HL-60 (cell line): ENCODE measurements at regions not wholly inside any gene's neighbourhood (a gene's known extent, or its start where the extent isn't known, plus 50 kb on each side); places are given as distances from the start of the nearest gene placed in this dataset.
"Not testable (repeated sequence)": the region's sequence is repeated elsewhere in the genome, so short reads cannot be mapped to it uniquely, and the experiment has no call there.

Experiments used
- CTCF ChIP-seq: IDR thresholded peaks from one replicate; pipeline ENCODE4 v1.5.1; 2011; ENCODE audit warnings: low read length, control low read depth, inconsistent platforms; ENCODE audit not compliant: insufficient read depth
- GABPA ChIP-seq: IDR thresholded peaks from 2 replicates; pipeline ENCODE4 v1.6.1; 2012; ENCODE audit warnings: low read depth
- POLR2AphosphoS5 ChIP-seq: IDR thresholded peaks from 2 replicates; pipeline ENCODE4 v1.6.1; 2012; ENCODE audit warnings: low read depth
- REST ChIP-seq: IDR thresholded peaks from 2 replicates; pipeline ENCODE4 v1.6.1; 2012; ENCODE audit warnings: low read depth; ENCODE audit not compliant: insufficient replicate concordance

GRCh38 chr5:1635477-1635876, 111.7 kb upstream of the LPCAT1 start:
- TF ChIP-seq CTCF, REST, GABPA, POLR2AphosphoS5: not testable (repeated sequence)
